ENCODE measurements at regions not wholly inside any gene's neighbourhood (a gene's known extent, or its start where the extent isn't known, plus 50 kb on each side); places are given as distances from the start of the nearest gene placed in this dataset.

DNA sequence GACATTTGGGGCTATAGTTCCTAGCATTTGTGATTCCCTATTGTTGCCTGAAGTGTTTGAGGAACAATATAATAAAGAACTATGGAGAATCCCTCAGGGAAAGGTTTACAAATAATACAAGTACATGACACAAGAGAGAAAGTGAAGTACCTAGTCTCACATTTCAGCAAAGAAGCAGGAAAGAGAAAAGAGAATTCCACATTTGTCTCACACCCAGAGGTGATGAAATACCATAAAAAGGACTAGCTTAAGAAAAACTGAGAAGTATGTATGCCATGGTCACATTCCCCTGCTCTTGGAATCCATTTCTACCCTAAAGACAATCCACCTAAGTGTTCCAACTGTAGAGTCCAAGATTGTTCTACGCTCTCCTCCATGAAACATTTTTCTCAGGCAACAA is 79.0 kb upstream of the TARS1 start:
- ChIA-PET CTCF (ENCODE audit: low intra/inter-chr PET ratio, low total read pairs) (no interaction called here), POLR2A (no interaction called here)
- intact Hi-C loops (cut with micrococcal nuclease; ENCODE audit: unreplicated experiment): no loop called here
- H3K4me2 ChIP-seq (ENCODE audit: low read depth, low read length): no peak overlapping the region
- no peaks in the 10 kb centered on the region for H3K27me3 ChIP-seq (ENCODE audit: control insufficient read depth in 1 of 2, insufficient read depth in 2 of 2, low read length in 2 of 2)
- H3K79me2 ChIP-seq (ENCODE audit: insufficient read depth, low read length): no peaks in the 10 kb centered on the region
- H3K9me3 ChIP-seq (ENCODE audit: low read length): no peaks in the 10 kb centered on the region
- TF ChIP-seq FOXA3 (CRISPR knock-in tag; IDR thresholded peaks at IDR 0.05) (no peak), ZSCAN30 (CRISPR knock-in tag; IDR thresholded peaks at IDR 0.05) (no peak), ZSCAN12 (CRISPR knock-in tag; IDR thresholded peaks at IDR 0.05) (no peak), RARA (CRISPR knock-in tag; IDR thresholded peaks at IDR 0.05) (no peak), TBX2 (CRISPR knock-in tag; IDR thresholded peaks at IDR 0.05; ENCODE audit: borderline replicate concordance) (no peak), XRCC5 (optimal IDR thresholded peaks at IDR 0.05; ENCODE audit: low read length) (no peak), RBM39 (IDR thresholded peaks at IDR 0.05; ENCODE audit: low read depth, low read length, poor library complexity, severe bottlenecking) (no peak), SMARCC2 (IDR thresholded peaks at IDR 0.05) (no peak), BRCA1 (CRISPR knock-in tag; IDR thresholded peaks at IDR 0.05) (no peak), SATB2 (CRISPR knock-in tag; IDR thresholded peaks at IDR 0.05) (no peak), MTA3 (CRISPR knock-in tag; IDR thresholded peaks at IDR 0.05) (no peak)
- TF ChIP-seq, protein P1, sequence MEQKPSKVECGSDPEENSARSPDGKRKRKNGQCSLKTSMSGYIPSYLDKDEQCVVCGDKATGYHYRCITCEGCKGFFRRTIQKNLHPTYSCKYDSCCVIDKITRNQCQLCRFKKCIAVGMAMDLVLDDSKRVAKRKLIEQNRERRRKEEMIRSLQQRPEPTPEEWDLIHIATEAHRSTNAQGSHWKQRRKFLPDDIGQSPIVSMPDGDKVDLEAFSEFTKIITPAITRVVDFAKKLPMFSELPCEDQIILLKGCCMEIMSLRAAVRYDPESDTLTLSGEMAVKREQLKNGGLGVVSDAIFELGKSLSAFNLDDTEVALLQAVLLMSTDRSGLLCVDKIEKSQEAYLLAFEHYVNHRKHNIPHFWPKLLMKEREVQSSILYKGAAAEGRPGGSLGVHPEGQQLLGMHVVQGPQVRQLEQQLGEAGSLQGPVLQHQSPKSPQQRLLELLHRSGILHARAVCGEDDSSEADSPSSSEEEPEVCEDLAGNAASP (CRISPR knock-in tag; IDR thresholded peaks at IDR 0.05; ENCODE audit: borderline replicate concordance): no peak
- TF ChIP-seq, protein P2, sequence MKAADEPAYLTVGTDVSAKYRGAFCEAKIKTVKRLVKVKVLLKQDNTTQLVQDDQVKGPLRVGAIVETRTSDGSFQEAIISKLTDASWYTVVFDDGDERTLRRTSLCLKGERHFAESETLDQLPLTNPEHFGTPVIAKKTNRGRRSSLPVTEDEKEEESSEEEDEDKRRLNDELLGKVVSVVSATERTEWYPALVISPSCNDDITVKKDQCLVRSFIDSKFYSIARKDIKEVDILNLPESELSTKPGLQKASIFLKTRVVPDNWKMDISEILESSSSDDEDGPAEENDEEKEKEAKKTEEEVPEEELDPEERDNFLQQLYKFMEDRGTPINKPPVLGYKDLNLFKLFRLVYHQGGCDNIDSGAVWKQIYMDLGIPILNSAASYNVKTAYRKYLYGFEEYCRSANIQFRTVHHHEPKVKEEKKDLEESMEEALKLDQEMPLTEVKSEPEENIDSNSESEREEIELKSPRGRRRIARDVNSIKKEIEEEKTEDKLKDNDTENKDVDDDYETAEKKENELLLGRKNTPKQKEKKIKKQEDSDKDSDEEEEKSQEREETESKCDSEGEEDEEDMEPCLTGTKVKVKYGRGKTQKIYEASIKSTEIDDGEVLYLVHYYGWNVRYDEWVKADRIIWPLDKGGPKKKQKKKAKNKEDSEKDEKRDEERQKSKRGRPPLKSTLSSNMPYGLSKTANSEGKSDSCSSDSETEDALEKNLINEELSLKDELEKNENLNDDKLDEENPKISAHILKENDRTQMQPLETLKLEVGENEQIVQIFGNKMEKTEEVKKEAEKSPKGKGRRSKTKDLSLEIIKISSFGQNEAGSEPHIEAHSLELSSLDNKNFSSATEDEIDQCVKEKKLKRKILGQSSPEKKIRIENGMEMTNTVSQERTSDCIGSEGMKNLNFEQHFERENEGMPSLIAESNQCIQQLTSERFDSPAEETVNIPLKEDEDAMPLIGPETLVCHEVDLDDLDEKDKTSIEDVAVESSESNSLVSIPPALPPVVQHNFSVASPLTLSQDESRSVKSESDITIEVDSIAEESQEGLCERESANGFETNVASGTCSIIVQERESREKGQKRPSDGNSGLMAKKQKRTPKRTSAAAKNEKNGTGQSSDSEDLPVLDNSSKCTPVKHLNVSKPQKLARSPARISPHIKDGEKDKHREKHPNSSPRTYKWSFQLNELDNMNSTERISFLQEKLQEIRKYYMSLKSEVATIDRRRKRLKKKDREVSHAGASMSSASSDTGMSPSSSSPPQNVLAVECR (CRISPR knock-in tag; IDR thresholded peaks at IDR 0.05; ENCODE audit: borderline replicate concordance): no peak
- TF ChIP-seq, protein P3, sequence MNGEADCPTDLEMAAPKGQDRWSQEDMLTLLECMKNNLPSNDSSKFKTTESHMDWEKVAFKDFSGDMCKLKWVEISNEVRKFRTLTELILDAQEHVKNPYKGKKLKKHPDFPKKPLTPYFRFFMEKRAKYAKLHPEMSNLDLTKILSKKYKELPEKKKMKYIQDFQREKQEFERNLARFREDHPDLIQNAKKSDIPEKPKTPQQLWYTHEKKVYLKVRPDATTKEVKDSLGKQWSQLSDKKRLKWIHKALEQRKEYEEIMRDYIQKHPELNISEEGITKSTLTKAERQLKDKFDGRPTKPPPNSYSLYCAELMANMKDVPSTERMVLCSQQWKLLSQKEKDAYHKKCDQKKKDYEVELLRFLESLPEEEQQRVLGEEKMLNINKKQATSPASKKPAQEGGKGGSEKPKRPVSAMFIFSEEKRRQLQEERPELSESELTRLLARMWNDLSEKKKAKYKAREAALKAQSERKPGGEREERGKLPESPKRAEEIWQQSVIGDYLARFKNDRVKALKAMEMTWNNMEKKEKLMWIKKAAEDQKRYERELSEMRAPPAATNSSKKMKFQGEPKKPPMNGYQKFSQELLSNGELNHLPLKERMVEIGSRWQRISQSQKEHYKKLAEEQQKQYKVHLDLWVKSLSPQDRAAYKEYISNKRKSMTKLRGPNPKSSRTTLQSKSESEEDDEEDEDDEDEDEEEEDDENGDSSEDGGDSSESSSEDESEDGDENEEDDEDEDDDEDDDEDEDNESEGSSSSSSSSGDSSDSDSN (CRISPR knock-in tag; IDR thresholded peaks at IDR 0.05): no peak
- TF ChIP-seq, protein P4, sequence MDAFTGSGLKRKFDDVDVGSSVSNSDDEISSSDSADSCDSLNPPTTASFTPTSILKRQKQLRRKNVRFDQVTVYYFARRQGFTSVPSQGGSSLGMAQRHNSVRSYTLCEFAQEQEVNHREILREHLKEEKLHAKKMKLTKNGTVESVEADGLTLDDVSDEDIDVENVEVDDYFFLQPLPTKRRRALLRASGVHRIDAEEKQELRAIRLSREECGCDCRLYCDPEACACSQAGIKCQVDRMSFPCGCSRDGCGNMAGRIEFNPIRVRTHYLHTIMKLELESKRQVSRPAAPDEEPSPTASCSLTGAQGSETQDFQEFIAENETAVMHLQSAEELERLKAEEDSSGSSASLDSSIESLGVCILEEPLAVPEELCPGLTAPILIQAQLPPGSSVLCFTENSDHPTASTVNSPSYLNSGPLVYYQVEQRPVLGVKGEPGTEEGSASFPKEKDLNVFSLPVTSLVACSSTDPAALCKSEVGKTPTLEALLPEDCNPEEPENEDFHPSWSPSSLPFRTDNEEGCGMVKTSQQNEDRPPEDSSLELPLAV (CRISPR knock-in tag; conservative IDR thresholded peaks at IDR 0.05; ENCODE audit: low read depth): no peak
- TF ChIP-seq, protein P5, sequence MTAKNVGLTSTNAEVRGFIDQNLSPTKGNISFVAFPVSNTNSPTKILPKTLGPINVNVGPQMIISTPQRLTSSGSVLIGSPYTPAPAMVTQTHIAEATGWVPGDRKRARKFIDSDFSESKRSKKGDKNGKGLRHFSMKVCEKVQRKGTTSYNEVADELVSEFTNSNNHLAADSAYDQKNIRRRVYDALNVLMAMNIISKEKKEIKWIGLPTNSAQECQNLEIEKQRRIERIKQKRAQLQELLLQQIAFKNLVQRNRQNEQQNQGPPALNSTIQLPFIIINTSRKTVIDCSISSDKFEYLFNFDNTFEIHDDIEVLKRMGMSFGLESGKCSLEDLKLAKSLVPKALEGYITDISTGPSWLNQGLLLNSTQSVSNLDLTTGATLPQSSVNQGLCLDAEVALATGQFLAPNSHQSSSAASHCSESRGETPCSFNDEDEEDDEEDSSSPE (CRISPR knock-in tag; IDR thresholded peaks at IDR 0.05): no peak
- no peak for ATAC-seq
- H3K36me3 ChIP-seq (replicated peaks in 1 of 2; ENCODE audit: control insufficient read depth in 1 of 2, insufficient read depth in 2 of 2, low read length in 2 of 2): no peaks in the 10 kb centered on the region
- no peak overlapping the region for H3K9ac ChIP-seq (ENCODE audit: insufficient read depth, low read depth, low read length)
- no peak for FAIRE-seq
- H4K20me1 ChIP-seq (ENCODE audit: insufficient read depth, low read length): no peaks in the 10 kb centered on the region
- no peak overlapping the region for H2AFZ ChIP-seq (ENCODE audit: low read length)
- H3K4me1 ChIP-seq (ENCODE audit: insufficient read depth, low read length): no peaks in the 10 kb centered on the region
- no peak overlapping the region for H3K4me3 ChIP-seq (replicated peaks in 1 of 3; ENCODE audit: insufficient read depth in 1 of 3, low read depth in 2 of 3, low read length in 3 of 3)
- WGBS (ENCODE audit: low lambda C conversion rate): 41% methylated on average over 1 of the region's 1 CpG
- no peak overlapping the region for H3K27ac ChIP-seq (ENCODE audit: extremely low read length, insufficient read depth, low read length)
- DNase-seq (ENCODE audit: low spot score): no peak
- BruUV-seq (replicated peaks): no TSS peak
- in situ Hi-C loops (cut with HindIII; ENCODE audit: extremely low pct_ligation_motif_present, low pct_unique_long_range_greater_than_20kb): no loop called here
